ENCODE measurements at regions not wholly inside any gene's neighbourhood (a gene's known extent, or its start where the extent isn't known, plus 50 kb on each side); places are given as distances from the start of the nearest gene placed in this dataset.

- no peak for FAIRE-seq
- DNase-seq (ENCODE audit: low spot score), result no peak
Measured at GRCh38 chr20:50388733-50389437, 121.3 kb upstream of the PTPN1 start.

GRCh38 chr20:50389438-50389807 lies 120.8 kb upstream of the PTPN1 start:
- no peak for DNase-seq (ENCODE audit: low spot score)
- FAIRE-seq, result no peak

- no peak for FAIRE-seq
- DNase-seq (ENCODE audit: low spot score), result no peak
Measured at GRCh38 chr20:50389808-50390684, 120.1 kb upstream of the PTPN1 start.

- FAIRE-seq, result no peak
- DNase-seq (ENCODE audit: low spot score), result no peak
Measured at GRCh38 chr20:50390685-50391443, 119.3 kb upstream of the PTPN1 start.

- FAIRE-seq, result no peak
- DNase-seq (ENCODE audit: low spot score), result no peak
Measured at GRCh38 chr20:50391444-50392137, 118.6 kb upstream of the PTPN1 start.

GRCh38 chr20:50392138-50392866 lies 117.9 kb upstream of the PTPN1 start:
- DNase-seq (ENCODE audit: low spot score) (no peak), FAIRE-seq (no peak)

GRCh38 chr20:50393242-50393641 lies 116.9 kb upstream of the PTPN1 start:
- no peak for FAIRE-seq
- no peak for DNase-seq (ENCODE audit: low spot score)

- FAIRE-seq (no peak), DNase-seq (ENCODE audit: low spot score) (no peak)
Measured at GRCh38 chr20:50393990-50394561, 116.1 kb upstream of the PTPN1 start.

- FAIRE-seq (no peak), DNase-seq (ENCODE audit: low spot score) (no peak)
Measured at GRCh38 chr20:50394569-50394968, 115.6 kb upstream of the PTPN1 start.

- FAIRE-seq (no peak), DNase-seq (ENCODE audit: low spot score) (no peak)
Measured at GRCh38 chr20:50395251-50395729, 114.9 kb upstream of the PTPN1 start.

GRCh38 chr20:50395914-50396488 lies 114.2 kb upstream of the PTPN1 start:
- FAIRE-seq (no peak), DNase-seq (ENCODE audit: low spot score) (no peak)

GRCh38 chr20:50396623-50397022 lies 113.6 kb upstream of the PTPN1 start:
- FAIRE-seq (no peak), DNase-seq (ENCODE audit: low spot score) (no peak)

GRCh38 chr20:50397058-50397457 lies 113.1 kb upstream of the PTPN1 start:
- DNase-seq (ENCODE audit: low spot score) (no peak), FAIRE-seq (no peak)

GRCh38 chr20:50398064-50398463 lies 112.1 kb upstream of the PTPN1 start:
- no peak for DNase-seq (ENCODE audit: low spot score)
- no peak for FAIRE-seq

GRCh38 chr20:50398471-50398820 lies 111.7 kb upstream of the PTPN1 start:
- DNase-seq (ENCODE audit: low spot score) (no peak), FAIRE-seq (no peak)

GRCh38 chr20:50398821-50399554 lies 111.2 kb upstream of the PTPN1 start:
- DNase-seq (ENCODE audit: low spot score) (no peak), FAIRE-seq (no peak)

- DNase-seq (ENCODE audit: low spot score) (no peak), FAIRE-seq (no peak)
Measured at GRCh38 chr20:50399555-50399916, 110.6 kb upstream of the PTPN1 start.

- DNase-seq (ENCODE audit: low spot score) (no peak), FAIRE-seq (no peak)
Measured at GRCh38 chr20:50399917-50400704, 110.1 kb upstream of the PTPN1 start.

All from urothelium cell line (cell line).